ENCODE measurements at regions not wholly inside any gene's neighbourhood (a gene's known extent, or its start where the extent isn't known, plus 50 kb on each side); places are given as distances from the start of the nearest gene placed in this dataset.

DNA sequence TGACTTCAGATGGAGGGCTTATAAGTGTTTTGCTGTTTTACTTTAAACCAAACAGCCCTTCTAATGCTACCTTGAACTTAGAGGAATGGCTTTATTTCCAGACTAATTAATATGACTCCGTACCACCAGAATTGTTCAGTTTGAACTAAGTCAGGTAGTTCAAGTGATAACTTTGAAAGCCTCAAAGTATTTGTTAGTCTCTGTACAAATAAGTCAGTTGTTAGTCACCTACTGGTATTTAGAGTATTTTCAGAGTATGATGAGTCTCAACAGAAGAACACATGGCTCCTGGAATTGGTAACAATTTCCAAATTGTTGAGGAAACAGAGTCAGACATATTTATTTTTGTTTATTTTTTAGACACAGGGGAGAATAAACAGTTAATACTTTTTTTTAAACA, 381.8 kb upstream of the NRXN1 start:
- TF ChIP-seq, protein P1, sequence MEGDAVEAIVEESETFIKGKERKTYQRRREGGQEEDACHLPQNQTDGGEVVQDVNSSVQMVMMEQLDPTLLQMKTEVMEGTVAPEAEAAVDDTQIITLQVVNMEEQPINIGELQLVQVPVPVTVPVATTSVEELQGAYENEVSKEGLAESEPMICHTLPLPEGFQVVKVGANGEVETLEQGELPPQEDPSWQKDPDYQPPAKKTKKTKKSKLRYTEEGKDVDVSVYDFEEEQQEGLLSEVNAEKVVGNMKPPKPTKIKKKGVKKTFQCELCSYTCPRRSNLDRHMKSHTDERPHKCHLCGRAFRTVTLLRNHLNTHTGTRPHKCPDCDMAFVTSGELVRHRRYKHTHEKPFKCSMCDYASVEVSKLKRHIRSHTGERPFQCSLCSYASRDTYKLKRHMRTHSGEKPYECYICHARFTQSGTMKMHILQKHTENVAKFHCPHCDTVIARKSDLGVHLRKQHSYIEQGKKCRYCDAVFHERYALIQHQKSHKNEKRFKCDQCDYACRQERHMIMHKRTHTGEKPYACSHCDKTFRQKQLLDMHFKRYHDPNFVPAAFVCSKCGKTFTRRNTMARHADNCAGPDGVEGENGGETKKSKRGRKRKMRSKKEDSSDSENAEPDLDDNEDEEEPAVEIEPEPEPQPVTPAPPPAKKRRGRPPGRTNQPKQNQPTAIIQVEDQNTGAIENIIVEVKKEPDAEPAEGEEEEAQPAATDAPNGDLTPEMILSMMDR (IDR thresholded peaks at IDR 0.05; ENCODE audit: borderline replicate concordance, control extremely low read depth, extremely low read depth, insufficient read depth, missing control alignments) = no peak
- no peak for DNase-seq (ENCODE audit: low spot score)
- in situ Hi-C loops (cut with MboI; ENCODE audit: low sequenced_read_pairs, unreplicated experiment) = no loop called here

DNA sequence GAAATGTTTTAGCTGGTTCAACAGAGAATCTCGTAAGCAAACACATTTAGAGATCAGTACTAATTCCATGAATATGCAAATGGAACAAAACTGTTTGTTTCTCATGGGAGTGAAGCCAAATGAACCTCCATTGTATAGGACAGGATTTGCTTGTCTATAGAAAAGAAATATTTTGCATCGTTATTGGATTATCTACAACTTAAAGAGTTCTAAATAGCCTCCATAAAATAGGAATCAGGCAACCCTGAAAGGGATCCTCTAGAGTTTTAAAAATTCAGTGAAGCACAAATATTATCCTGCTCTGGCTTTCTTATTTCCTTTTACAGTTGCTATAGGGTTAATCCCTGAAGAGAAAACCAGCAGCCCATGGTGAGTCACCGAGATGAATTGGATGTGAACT, 378.4 kb upstream of the NRXN1 start:
- no peak for DNase-seq (ENCODE audit: low spot score)
- in situ Hi-C loops (cut with MboI; ENCODE audit: low sequenced_read_pairs, unreplicated experiment) = no loop called here
- TF ChIP-seq, protein P1 (IDR thresholded peaks at IDR 0.05; ENCODE audit: borderline replicate concordance, control extremely low read depth, extremely low read depth, insufficient read depth, missing control alignments) = no peak

DNA sequence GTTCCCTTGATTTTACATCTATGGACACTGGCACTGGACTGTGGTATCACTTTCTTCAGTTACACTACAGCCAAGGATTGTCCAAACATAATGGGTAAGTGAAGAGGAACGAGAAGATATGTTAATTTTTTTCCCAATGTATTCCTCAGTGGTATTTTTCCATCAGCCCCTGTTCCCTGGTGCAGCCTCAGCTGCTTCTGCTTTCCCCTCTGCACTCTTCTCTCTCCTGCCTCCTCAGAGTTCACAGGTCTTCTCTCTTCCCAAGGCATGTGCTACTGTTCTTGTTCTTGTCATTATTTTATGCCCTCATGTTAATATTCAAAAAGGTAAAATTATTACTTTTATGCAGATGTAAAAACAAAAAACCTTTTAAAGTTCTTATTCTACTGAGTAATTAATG, 378.0 kb upstream of the NRXN1 start:
- in situ Hi-C loops (cut with MboI; ENCODE audit: low sequenced_read_pairs, unreplicated experiment) = no loop called here
- TF ChIP-seq, protein P1 (IDR thresholded peaks at IDR 0.05; ENCODE audit: borderline replicate concordance, control extremely low read depth, extremely low read depth, insufficient read depth, missing control alignments) = no peak
- DNase-seq (ENCODE audit: low spot score) = no peak

DNA sequence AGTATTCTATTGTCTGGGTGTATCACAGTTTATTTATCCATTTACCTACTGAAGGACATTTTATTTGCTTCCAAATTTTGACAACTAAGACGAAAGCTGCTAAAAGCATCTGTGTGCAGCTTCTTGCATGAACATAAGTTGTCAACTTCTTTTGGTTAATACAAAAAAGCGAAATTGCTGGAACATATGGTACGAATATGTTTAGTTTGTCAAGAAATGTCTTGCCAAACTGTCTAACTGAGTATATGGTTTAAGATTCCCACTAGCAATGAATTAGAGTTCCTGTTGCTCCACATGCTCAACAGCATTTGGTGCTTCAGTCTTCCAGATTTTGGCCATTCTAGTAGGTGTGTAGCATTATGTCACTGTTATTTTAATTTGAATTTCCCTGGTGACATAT, 372.3 kb upstream of the NRXN1 start:
- in situ Hi-C loops (cut with MboI; ENCODE audit: low sequenced_read_pairs, unreplicated experiment) = no loop called here
- no peak for DNase-seq (ENCODE audit: low spot score)
- TF ChIP-seq, protein P1 (IDR thresholded peaks at IDR 0.05; ENCODE audit: borderline replicate concordance, control extremely low read depth, extremely low read depth, insufficient read depth, missing control alignments) = no peak

- no peak for DNase-seq (ENCODE audit: low spot score)
- TF ChIP-seq, protein P1 (IDR thresholded peaks at IDR 0.05; ENCODE audit: borderline replicate concordance, control extremely low read depth, extremely low read depth, insufficient read depth, missing control alignments) = no peak
- in situ Hi-C loops (cut with MboI; ENCODE audit: low sequenced_read_pairs, unreplicated experiment) = no loop called here
Measured at GRCh38 chr2:51401546-51401945, 369.6 kb upstream of the NRXN1 start.

GRCh38 chr2:51387235-51387634, 355.3 kb upstream of the NRXN1 start:
- in situ Hi-C loops (cut with MboI; ENCODE audit: low sequenced_read_pairs, unreplicated experiment) = no loop called here
- TF ChIP-seq, protein P1 (IDR thresholded peaks at IDR 0.05; ENCODE audit: borderline replicate concordance, control extremely low read depth, extremely low read depth, insufficient read depth, missing control alignments) = no peak
- DNase-seq (ENCODE audit: low spot score) = no peak

DNA sequence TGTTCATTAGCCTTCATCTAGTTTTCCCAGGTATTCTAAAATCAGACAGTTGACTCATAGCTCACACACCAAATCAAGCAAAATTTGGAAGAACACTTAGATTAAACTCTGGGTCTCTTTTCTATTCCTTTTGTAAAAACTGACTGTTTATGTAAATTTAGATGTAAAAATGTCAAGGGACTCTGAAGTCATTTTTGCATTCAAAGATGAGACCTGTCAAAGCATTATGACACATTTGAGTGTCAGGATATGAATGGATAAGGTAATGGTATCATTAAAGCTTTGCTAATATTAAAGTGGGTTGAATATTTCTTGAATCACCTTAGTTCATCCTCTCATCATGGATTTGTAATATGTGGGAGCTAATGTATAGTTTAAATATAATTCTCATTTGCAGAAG, 348.1 kb upstream of the NRXN1 start:
- TF ChIP-seq, protein P1 (IDR thresholded peaks at IDR 0.05; ENCODE audit: borderline replicate concordance, control extremely low read depth, extremely low read depth, insufficient read depth, missing control alignments) = no peak
- DNase-seq (ENCODE audit: low spot score) = no peak
- in situ Hi-C loops (cut with MboI; ENCODE audit: low sequenced_read_pairs, unreplicated experiment) = no loop called here
